ENCODE measurements at regions not wholly inside any gene's neighbourhood (a gene's known extent, or its start where the extent isn't known, plus 50 kb on each side); places are given as distances from the start of the nearest gene placed in this dataset.
"Not testable (repeated sequence)": the region's sequence is repeated elsewhere in the genome, so short reads cannot be mapped to it uniquely, and the experiment has no call there.

DNA sequence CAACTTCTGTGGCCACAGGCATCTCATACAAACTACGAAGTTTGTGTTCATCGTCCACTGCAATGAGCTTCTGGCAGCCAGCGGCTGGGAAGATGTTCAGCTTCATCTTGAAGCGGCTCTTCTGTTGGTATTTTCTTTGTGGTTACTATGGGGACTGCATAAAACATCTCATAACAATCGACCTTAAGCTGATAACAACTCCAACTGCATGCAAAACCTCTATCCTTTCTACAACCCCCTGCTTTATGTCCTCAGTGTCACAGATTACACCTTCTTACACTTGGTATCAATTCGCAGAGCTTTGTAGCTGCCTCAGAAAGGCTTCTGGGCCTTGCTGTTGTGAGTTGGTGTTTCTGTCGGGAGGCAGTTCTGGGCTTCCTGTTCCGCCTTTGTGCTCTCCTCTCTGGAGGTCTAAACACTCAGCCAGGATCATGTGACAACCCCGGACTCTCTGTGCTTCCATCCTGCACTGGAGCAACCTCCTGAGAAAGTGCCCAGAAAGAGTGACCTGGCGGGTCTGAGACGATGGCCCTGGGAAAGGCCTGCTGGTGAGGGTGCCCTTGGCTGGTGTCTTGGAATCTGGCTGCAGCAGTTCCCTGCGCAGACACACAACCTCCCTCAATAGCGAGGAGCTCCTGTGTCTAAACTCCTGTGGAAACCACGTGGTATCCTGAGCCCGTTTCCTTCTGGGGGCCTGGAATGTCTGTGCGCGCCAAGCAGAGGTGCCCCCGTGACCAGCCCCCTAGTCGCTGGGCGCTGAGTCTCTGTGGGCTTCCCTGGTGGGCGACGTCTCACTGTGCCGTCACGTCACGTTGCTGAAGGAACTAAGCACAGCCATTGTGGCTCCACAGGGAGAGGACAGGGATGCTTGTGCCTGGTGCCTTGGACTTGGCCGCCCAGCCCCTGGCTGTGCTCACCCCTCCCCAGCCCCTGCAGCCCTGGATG, 339.6 kb downstream of the ADGRD1 start:
- DNase-seq, result not testable (repeated sequence)

DNA sequence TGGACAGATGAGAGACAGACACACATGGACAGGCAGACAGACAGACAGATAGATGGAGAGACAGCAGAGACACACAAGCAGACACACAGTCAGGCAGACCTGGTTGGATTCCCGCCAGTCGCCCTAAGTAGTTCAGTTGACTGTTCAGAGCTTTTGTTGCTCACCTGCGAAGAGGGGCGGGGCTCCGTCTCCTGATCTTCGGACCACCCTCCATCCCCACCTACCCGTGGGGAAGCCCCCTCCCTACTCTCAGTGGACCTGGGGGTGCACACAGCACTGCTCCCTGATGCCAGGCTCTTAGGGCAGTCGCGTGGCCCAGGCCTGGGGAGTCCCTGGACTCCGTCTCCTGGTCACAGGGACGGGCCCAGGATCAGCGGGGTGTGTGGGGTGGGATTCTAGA, 341.0 kb downstream of the ADGRD1 start:
- DNase-seq, result not testable (repeated sequence)

DNA sequence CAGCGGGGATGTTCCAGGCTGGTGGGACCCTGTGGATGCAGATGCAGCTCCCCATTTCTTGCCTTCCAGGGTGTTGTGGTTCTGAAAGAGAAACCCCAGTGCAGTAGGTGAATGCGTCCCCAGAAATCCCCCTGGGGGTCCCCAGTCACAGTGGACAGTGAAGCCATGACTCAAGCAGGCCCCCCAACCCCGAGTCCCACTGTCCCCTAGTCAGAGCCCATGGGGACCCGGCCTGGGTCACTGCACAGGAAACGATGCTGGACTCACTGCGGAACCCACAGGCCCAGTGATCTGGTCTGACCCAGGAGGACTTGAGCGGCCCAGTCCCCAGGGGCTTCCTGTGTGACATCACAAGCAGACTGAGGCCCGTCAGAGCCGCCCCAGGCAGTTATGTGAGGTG, 341.4 kb downstream of the ADGRD1 start:
- not testable (repeated sequence) for DNase-seq

DNA sequence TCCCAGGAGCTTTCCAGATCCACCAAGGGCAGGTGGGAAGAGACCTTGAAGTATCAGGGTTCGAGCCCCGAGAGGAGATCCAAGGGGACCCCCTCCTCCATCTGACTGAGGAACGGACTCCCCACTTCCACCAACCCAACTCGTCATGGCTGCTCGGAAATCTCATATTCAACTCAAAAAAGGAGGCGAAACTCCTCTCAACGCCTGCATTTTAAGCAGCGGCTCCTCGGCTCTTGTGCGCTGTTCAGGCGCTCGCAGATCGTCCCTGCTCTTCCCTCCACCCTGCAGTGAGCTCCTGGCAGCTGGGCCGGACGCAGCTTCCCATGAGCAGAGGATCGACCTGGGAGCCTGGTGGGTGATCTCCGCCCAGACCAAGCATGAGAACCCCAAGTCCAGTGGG, 341.9 kb downstream of the ADGRD1 start:
- DNase-seq, result not testable (repeated sequence)

DNA sequence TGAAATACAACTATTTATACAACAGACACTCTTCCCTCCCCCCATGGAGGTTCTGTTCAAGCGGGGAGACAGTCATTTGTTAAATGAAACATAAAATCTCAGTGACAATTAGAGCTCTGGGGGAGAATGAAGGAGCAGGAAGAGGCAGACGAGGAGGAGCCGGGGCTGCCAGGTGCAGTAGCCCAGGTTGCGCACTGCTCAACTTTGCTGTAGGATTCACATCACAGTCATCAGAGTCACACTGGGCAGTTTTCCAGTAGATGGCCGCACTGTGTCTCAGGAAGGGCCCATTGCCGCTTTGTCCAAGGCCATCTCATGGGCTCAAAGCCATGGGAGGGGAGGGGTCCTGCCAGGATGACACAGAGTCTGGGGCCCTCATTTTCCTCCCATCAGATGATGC, 342.4 kb downstream of the ADGRD1 start:
- DNase-seq, result not testable (repeated sequence)

DNA sequence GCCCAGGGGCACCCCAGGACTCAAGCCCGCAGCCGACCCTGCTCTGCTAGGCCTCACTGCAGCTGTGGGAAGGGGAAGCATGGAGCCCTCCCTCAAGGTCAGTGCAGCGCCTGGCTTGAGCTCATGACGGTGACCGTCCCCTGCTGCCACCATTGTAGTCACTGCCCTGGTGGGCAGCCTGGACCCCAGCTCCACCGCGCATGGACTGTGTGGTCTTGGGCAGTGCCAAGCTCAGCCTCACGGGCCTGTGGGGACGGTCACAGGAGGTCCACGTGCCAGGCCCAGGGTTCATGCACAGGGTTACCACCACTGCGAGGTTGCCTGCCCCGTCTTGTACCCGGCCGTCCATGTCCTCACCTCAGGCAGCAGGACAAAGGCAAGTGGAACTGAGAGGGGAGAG, 342.9 kb downstream of the ADGRD1 start:
- DNase-seq, result not testable (repeated sequence)

DNA sequence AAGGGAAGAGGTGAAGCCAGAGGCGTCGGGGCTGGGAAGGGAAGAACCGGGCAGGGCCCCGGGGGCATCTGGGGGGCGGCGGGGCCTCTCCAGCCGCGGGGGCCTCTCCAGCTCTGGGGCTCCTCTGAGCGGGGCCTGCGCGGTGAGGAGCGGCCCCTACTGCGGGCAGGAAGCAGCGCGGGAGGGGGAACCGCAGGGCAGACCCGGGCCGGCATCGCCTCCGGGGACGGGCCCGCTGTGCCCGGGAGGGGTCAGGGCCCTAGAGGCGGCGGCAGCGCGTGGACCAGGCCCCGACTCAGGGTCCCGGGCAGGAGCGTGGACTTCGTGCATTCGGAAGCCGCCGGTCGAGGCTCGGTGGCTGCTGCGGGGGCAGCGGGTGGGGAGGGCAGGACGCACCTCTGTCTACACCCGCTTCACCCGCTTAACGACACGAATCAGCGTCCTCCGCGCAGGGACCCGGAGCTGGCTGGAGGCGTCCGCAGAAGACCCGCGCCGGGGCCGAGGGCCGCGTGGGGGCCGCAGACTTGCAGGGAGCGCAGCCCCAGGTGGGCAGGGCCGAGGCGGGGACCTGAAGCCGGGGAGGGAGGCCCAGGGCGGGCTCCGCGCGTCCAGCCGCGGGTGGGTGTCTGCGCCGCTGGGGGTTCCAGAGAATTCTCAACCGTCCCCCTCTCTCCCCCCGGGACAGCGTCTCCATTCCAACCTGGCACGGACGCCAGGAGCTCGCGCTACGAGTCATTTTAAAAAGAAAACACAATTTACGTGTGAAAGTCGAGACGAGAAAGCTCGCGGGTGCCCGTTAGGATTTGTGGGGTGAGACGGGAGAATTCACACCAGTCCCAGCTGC, 345.0 kb downstream of the ADGRD1 start:
- DNase-seq, result not testable (repeated sequence)

DNA sequence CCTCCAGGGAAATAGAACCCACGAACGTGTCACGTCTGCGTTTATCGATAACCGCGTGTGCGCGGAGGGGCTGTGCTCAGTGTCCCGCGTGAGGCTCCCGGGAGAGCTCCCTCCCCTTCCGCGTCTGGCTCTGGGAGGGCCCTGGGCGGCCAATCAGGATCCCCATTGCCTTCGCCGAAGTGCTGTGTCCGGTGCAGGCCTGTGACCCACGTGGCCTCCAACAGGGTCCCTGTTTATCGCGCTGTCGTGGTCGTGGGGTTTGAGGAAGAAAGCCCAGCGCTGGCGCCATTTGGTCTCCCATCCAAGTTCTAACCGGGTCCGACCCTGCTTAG, 345.6 kb downstream of the ADGRD1 start:
- not testable (repeated sequence) for DNase-seq

DNA sequence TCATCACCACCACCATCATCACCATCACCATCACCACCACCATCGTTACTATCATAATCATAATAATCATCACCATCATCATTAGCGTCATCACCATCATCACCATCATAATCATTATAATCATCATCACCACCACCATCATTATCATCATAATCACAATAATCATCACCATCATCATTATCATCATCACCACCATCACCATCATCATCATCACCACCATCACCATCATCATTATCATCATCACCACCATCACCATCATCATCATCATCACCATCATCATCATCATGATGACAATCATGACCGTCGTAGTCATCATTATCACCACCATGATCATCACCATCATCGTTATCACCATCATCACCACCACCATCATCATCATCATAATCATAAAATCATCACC, 349.9 kb downstream of the ADGRD1 start:
- not testable (repeated sequence) for DNase-seq

DNA sequence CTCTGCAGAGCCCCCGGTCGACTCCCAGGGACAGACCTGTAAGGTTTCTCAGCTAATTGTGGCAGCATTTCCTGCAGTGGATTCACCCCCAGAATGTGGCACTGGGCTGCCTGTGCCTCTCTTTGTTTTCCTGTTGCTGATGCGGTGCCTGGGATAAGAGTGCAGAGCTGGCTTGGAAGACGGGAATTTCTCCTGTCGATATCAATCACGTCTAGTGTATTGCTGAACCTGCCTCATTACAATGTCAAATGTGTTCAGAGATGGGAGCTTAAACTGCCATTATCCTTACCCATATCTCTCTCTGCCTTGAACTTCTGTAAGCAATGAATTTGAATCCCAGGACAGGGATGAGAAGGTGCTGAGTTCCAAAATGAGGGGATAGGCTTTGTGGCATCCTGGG, 350.9 kb downstream of the ADGRD1 start:
- not testable (repeated sequence) for DNase-seq

DNA sequence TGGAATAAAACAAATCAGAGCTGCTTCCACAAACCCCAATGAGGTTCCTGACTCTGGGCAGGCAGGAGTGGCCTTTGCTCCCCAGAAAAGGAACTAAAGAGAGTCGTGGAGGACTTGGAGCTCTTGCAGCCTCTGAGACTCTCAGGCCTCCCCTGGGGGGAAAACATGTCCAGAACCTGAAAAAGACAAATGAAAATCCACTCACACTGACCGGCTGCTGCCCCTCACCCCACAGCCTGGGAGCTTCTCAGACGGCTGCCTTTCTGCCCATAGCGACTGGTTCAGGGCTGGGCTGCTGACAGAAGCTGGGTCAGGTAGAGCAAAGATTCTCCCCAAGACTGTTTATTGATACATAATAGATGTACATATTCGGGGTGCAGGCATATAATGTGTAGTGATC, 356.0 kb downstream of the ADGRD1 start:
- no peak for DNase-seq

DNA sequence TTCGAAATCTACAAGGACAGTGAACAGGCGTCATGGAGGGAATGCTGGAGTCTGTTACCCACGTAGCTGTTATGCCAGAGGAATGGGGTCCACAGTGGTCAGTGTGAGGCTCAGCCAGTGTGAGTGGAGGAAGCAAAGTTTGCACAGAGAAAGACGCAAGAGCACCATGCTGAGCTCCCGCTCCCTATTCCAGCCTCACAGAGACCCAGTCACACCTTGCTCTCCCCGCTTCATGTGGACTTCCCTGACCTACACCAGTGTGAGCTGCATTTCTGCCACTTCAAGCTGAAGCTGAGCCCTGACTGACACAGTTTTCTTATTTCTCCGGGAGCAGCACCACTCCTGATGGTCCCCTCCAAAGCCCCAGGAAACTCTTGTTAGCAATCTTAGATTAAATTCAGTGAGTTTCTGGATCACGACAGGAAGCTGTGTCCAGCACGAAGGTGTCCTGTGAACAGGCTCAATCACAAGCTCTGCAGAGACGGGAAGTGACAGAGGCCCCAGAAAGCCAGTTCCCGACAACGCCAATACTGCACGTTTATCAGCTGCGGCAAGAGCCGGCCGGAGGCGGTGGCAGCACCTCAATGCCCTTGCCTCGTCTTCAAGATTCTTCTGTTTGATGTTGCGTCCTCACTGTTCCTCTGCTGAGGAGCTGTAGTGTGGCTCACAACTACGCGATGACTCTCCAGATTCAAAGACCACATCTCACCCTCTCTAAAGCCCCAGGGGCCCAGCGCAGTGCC, 356.7 kb downstream of the ADGRD1 start:
- not testable (repeated sequence) for DNase-seq

DNA sequence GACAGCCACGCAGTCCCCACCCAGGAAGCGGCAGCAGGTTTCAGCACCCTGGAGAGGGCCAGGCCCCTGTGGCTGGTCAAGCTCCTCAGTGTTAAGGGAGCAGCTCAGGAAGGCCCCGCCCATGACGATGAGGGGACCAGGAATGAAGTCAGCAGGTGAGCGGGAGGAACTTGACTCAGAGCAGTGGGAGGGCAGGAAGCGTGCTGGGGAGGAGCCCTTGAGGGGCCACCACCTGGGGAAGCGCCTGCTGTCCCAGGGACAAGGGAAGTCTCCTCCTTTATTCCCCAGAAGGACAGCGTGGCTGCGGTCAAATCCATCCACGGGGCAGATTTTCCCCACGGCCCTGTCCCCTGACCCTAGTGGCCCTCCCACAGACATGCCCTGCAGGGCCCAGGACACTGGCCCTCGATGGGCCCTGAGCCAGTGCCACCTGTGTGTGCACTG, 357.6 kb downstream of the ADGRD1 start:
- DNase-seq, result not testable (repeated sequence)

DNA sequence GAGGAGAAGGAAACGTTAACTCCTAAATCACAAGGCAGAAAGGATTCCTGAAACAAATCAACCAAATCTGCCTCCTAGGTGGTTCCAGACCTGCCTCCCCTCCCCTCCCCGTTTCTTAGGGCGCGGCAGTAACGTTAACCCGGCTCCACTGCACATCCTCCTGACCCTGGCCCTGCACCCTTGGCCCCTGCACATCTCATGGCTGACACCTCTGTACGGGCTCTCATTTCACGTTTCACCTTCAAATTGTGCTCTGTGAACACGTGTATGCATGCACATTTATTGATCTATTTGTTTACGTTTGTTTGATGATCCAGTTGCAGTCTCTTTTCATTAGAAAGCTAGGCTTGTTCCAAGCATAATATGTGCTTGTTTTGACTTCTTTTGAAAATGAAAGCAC, 358.1 kb downstream of the ADGRD1 start:
- no peak for DNase-seq

DNA sequence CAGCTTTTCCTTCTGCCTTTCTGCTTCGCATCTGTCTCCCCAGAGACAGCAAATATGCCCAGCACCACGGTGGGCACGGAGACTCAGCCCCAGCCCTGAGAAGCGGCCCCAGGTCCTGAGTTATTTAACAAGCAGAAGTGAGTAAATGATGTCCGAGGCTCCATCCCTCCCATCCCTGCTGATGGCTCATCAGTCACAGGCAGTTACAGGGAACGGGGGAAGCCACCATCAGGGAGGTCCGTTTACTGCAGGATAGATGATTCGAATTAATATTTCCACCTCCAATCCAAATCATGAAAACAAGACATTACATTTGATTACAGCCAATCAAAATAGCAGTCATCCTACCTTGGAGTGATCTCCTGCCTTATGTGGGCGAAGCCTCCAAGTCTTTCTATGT, 358.7 kb downstream of the ADGRD1 start:
- DNase-seq, result not testable (repeated sequence)

DNA sequence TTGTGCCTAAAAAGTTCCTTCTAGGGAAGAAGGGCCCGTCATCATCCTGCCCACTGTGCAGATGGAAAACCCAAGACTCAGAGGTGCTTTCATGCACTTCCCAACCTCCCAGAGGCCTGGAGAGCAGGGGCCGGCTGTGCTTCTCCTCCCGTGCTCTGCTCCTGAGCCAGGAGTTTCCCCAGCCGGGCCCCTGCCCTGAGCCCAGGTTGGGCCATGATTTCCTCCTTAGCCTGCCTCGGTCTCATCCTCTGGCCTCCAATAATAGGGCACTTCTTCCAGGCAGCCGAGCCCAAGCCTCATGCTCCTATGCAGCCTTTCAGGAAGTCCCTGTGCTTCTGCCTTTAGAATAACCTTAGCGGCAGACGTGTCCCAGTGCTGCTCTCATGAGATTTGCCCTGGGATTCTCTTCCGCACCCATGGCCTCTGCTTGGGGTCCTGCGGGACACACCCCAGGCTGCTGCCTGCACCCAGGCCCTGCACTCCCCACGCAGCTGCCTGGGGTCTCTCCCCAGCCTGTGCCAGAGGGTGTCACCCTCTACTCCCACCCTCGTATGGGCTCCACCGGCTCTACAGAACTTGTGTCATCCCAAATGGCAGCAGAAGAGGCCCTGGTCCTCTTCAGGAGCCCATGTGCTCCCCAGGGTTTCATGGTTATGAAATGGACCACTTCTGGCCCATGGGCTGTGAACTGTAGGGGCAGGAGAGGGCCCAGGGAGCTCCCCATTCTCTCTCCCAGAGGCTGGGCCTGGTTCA, 359.3 kb downstream of the ADGRD1 start:
- DNase-seq, result no peak

DNA sequence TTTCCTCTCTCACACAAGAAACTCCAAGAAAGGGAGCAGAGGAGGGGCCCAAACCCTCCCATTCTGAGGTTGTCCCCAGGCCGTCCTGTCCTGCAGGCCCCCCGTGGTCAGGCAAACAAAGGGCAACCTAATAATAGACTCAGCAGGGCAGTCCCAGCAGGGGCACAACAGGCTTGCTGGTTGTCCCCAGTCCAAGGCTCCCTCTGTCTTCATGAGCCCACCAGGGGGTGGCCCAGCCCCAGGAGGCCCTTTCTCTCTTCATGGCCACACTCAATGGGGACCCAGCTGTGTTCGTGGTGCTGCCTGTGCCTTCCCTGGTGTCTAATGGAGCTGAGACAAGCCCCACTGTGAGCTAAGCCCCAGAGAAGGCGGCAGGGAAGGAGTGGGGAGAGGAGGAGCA, 359.9 kb downstream of the ADGRD1 start:
- no peak for DNase-seq

DNA sequence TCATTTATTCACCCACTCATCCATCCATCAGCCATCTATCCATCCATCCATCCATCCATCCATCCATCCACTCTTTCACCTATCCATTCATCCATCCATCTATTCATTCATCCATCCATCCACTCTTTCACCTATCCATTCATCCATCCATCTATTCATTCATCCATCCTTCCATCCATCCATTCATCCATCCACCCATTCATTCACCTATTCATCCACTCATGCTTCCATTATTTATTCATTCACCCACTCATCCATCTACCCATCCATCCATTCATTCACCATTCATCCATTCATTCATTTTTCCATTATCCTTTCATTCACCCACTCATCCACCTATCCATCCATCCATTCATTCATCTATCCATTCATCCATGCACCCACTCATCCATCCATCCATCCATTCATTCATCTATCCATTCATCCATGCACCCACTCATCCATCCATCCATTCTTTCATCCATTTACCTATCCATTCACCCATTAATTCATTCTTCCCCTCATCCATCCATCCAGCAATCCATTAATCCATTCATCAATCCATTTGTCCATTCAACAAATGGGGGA, 360.9 kb downstream of the ADGRD1 start:
- DNase-seq, result no peak

DNA sequence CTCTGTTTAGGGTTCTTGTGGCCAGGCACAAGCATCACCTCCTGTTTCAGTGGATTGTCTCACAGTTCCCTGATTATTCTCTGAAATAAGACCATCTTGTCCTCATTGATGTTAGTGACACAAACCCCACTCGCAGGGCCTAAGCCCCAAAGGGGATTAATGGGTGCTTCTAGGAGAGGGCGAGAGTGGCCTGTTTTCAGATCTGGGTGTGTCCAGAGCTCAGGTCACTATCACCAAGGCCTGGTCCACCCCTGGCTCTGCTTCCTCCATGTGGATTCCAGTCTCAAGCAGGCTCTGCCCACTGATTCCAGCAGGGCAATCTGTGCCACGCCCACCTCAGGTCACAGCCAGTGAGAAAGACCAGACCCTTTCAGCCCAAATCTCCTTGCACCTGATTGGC, 361.9 kb downstream of the ADGRD1 start:
- DNase-seq, result no peak

DNA sequence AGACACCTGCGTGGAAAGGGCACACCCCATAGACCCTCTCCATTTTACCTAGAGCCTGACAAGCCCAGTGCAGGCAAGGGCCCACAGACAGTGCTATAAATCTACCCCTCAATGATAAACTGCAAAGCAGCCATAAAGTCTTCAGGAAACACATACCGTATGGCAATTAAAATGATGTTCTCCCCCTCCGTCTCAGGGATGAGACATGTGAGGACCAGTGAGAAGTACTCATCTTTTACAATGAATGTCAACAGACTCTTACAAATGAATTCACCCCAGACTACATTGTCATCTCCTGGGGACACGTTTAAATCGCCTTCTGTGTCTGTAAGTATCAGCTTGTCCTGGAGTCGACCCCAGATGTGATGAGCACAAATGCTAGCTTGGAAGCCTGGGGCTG, 362.7 kb downstream of the ADGRD1 start:
- no peak for DNase-seq

DNA sequence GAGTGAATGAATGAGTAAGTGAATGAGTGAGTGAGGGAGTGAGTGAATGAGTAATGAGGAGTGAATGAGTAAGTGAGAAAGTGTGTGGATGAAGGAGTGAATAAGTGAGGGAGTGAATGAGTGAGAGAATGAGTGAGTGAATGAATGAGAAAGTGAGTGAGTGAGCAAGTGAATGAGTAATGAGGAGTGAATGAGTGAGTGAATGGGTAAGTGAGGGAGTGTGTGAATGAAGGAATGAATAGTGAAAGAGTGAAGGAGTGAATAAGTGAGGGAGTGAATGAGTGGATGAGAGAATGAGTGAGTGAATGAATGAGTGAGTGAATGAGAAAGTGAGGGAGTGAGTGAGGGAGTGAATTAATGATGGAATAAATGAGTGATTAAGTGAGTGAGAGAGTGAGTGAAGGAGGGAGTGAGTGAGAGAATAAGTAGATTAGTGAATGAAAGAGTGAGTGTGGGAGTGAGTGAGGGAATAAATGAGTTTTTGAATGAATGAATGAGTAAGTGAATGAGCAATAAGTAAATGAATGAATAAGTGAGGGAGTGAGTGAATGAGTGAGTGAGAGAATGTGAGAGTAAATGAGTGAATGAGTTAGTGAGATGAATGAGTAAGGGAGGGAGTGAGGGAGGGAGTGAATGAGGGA, 364.5 kb downstream of the ADGRD1 start:
- DNase-seq, result no peak
